Suprapubic skin (tissue), 3 donors: ENCODE measurements at regions not wholly inside any gene's neighbourhood (a gene's known extent, or its start where the extent isn't known, plus 50 kb on each side); places are given as distances from the start of the nearest gene placed in this dataset.
"Not testable (repeated sequence)": the region's sequence is repeated elsewhere in the genome, so short reads cannot be mapped to it uniquely, and the experiment has no call there.

Experiments used
- CTCF ChIP-seq, 2 donors: fragments of 200-600 bp in 1 of 2; fragments of 450-650 bp in 1 of 2; sonication (generic) in 1 of 2; IDR thresholded peaks; one replicate each; pipeline ENCODE4 v1.5.1; 2016 to 2019; ENCODE audit warnings: antibody characterized with exemption in 2 of 2, mild to moderate bottlenecking in 1 of 2, moderate library complexity in 1 of 2
- POLR2AphosphoS5 ChIP-seq, 3 donors: sonication (generic); formaldehyde crosslinking; IDR thresholded peaks; one replicate each; pipeline ENCODE4 v1.6.1; 2017; ENCODE audit warnings: antibody characterized with exemption in 3 of 3

- not testable (repeated sequence) for TF ChIP-seq POLR2AphosphoS5, CTCF (IDR thresholded peaks at IDR 0.05)
These were observed 684.8 kb upstream of the TPTE start for GRCh38 chr21:9836547-9836946.
